LoVo (cell line): ENCODE measurements at regions not wholly inside any gene's neighbourhood (a gene's known extent, or its start where the extent isn't known, plus 50 kb on each side); places are given as distances from the start of the nearest gene placed in this dataset.

Source experiments
- DNase-seq: peaks from one replicate; pipeline ENCODE4 v3.0.0-alpha.2; 2016; ENCODE audit warnings: low spot score

GRCh38 chr6:15801912-15802311 lies 139.1 kb upstream of the DTNBP1 start:
- DNase-seq, result no peak

- DNase-seq, result no peak
Observed at GRCh38 chr6:15800841-15801617, 138.2 kb upstream of the DTNBP1 start.

DNA sequence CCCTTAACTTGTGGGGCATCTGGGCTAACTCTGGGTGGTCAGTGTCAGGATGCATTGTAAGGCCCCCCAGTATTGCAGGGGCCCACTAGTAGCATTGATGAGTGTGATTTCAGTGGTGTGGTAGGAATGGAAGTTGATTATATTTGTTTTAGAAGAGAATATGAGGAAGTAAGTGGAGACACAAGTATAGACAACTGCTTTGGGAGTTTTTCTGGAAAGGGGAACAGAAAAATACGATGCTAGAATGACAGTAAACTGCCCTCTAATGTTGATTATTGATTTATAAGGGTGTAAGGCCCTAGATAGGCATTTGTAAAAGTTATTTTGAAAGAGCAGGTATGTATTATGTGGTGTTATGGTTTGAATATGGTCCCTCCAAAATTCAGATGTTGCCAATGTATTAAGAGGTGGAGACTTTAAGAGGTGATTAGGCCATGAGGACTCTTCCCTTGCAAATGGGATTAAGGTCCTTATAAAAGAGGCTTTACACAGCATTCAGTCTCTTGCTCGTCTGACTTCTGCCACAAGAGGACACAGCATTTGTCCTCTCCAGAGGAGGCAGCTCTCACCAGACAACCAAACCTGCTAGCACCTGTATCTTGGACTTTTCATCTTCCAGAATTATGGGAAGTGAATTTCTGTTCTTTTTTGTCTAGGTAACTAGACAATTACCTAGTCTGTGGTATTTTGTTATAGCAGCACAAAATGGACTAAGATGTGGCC lies 135.9 kb upstream of the DTNBP1 start:
- no peak for DNase-seq

DNA sequence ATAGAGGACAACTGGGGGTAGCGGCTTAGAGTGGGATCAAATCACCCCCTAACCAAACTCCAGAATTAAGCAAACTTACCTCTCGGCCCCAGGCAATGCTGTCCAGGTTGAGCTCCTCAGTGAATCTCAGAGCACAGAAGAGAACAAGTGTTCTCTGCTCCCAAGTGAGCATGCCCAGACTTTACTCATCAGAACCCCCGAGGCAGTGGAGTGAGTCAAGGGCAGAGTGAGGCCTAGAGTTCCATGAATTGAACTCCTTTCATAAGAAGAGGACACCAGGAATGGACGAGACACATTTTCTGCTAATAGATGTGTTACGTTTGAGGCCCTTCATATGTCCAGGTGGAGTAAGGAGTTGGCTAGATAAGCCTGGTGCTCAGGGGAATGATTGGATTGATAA lies 134.0 kb upstream of the DTNBP1 start:
- no peak for DNase-seq

- DNase-seq, result no peak
Observed at GRCh38 chr6:15796130-15796771, 133.4 kb upstream of the DTNBP1 start.

DNA sequence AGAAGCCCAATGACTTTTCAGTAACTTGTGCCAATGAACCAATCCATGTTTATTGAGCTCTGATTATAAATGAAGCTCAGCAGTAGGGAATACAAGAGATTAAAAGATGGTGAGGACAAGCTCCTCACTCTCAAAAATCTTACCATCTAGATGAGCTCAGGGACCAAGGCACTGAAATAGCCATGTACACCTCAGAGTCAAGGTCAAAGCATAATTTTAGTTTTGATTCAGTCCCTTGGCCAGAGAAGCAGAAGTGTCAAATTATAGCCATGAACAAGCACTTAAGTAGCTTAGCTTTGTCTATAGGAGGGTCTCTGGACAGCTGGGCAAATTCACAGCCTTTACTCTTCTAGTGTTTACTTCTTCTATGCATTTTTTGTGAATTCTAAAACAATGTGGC lies 131.0 kb upstream of the DTNBP1 start:
- DNase-seq, result no peak

GRCh38 chr6:15793288-15793687 lies 130.5 kb upstream of the DTNBP1 start:
- no peak for DNase-seq

DNA sequence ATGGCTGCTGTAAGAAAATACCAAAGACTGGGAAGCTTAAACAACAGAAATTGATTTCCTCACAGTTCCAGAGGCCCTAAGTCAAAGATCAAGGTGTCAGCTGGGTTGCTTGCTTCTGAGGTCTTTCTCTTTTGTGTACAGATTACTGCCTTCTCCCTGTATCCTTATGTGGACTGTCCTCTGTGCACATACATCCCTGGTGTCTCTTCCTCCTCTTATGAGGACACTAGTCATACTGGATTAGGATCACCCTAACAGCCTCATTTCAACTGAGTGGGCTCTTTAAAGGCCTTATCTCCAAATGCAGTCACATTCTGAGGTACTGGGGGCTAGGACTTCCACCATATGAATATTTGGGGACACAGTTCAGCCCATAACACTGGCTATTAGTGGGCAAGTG lies 130.0 kb upstream of the DTNBP1 start:
- no peak for DNase-seq

DNA sequence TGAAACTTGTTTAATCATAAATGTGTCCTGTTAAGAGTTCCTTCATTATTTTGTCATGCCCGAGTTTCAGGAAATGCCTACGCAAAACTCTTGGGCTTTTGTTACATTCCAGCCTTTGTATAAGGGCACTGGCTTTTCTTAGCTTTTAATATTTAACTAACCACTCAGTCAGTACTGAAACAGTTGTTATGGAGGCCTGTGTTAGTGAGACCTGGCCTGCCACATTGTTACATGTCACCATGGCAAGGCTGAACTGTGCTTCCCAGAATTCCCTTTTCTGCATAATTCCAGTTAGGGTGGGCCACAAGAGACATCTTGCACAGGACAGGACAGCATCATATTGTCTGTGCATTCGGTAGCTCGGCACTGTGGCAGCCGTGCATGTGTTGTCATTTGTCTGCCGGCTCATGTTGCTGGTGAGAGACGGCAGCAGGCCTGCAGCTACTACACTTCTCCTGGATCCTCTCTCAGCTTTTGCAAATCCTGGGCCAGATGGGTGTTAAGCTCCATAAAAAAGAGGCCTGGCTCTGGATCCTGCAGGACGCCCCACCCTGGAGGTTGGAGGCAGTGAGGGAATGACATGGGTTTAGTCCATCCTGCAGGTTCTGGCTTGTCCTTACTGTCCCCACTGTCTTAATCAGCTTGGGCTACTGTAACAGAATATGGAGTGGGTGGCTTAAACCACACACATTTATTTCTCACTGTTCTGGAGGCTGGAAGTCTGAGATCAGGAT lies 128.8 kb upstream of the DTNBP1 start:
- no peak for DNase-seq

GRCh38 chr6:15790116-15790515 lies 127.3 kb upstream of the DTNBP1 start:
- DNase-seq, result no peak

DNA sequence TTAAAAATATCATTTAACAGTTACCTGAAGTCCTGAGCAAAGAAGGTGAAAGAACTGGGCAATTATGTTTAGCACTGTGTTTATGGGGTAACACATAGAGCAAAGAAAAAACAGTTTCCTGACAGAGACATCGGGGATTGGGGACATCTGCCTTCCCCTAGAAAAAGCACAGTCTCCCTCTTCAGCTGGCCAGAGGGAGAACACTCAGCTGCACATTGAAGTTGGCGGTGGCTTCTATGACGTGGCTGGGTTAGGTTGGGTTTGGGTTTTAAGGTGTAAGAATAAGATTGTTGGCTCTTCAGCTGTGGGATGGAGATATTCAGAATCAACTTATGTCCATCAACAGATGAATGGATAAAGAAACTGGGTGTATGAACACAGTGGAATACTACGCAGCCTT lies 124.0 kb upstream of the DTNBP1 start:
- DNase-seq, result no peak

GRCh38 chr6:15783484-15783883 lies 120.7 kb upstream of the DTNBP1 start:
- no peak for DNase-seq

DNA sequence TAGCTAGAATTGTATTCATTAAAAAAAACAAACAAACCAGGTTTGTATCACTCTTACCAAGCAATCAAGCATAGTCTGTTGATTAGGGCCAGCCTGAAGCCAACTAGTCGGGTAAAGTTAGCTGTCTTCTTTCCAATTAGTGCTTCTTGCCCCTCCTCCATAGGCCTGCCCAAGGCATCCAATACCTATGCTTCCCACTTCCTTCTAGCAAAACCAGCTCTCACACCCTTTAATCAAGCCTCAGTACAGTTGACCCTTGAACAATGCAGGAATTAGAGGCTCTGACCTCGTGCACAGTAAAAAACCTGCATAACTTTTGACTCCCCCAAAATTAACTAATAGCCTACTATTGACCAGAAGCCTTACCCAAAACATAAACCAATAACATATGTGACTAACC lies 119.1 kb upstream of the DTNBP1 start:
- no peak for DNase-seq

GRCh38 chr6:15781333-15781732 lies 118.5 kb upstream of the DTNBP1 start:
- DNase-seq, result no peak

DNA sequence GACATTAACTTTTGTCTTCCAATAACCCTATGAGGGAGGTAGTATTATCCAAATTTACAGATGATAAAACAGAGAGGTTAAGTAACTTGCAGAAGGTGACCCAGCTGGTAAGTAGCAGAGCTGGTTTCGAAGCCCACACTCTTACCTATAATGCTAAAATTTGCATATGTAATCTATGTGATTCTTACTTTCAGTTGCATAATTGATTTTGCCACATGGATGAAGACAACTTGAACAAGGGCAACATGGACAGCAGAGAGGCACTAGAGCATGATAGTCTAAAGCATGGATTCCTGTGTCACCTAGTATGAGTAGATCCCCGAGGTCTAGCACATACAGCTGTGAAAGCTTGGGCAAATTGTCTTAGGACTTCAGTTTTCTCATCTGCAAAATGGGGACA lies 117.6 kb upstream of the DTNBP1 start:
- no peak for DNase-seq

DNA sequence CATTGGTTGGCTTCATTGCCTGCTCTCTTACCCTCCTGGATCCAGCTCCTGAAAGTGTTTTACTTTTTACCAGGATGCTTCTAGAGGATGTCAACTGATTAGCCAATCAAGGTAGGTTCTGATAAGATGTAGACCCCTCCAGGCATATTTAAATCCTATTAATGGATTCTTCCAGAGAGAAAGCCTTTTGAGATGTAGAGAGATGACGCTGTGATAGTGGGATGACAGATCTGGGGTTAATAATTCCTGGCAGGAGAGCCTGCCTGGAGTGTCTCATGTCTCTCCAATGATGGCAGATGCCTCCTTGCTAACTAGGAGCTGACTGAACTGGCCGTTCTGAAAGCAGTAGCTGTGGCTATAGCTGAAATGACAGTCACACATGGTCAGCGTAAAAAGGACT lies 116.9 kb upstream of the DTNBP1 start:
- DNase-seq, result no peak

GRCh38 chr6:15776458-15776980 lies 113.7 kb upstream of the DTNBP1 start:
- no peak for DNase-seq

- DNase-seq, result no peak
Observed at GRCh38 chr6:15775741-15776140, 112.9 kb upstream of the DTNBP1 start.

DNA sequence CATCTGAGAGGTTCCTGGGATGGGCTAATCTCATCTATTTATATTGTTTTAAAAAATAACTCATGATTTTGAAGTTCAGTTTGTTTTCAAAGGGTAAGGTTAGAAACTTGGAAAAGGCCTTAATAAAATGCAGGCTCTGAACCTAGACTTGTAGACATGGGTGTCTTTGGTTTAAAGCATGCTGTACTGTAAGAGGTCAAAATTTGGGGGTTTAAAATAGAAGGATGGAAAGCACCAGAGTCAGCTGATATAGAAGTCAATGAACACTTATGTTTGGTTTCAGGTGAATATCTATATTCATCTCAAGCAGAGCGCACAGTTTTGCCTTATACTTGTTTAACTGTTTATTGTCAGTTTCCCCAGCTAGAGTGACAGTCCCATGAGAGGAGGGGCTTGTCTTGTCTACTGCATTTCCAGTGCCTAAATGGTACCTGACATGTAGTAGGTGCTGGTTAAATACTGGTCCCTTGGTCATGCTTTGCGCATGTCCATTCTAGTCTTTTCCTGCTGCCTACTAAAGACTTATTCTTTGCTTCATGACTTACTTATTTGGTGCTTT lies 112.3 kb upstream of the DTNBP1 start:
- DNase-seq, result no peak

- DNase-seq, result no peak
Observed at GRCh38 chr6:15773806-15774410, 111.1 kb upstream of the DTNBP1 start.

DNA sequence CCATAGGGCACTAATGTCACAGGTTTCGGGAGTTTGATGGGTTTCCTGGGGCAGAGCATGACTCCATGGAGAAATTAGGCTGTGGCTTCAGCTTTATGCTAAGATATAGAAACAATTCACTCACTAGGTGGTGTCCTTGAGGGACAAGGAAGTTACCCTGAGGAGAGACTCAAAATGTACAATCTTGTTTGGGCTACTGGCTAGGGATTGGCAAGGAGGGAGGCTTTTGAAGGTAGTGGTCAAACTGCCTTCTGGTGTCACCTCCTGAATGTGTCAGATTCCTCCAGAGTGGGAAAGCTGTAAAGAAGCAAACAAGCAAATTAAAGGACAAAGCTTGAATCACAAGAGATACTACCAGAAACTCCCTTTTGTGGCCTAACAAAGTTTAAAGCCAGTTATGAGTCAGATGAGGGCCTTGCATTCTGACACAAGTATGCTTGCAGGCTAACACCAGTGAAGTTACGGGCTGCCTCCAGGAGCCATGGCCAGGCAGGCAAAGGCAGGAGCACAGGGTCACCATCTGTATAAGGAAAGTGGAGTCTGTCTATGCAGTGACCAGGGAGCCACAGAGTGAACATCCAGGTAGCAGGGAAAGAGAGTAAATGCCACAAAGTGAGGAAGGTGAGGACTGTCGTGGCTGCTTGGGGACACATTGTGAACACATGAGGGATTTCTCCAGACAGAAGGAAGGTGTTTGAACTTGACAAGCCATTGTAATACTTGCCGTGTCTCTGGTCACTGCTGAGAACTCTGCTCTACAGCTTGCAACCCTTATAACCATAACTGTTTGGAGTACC lies 107.7 kb upstream of the DTNBP1 start:
- DNase-seq, result no peak
